ENCODE measurements at regions not wholly inside any gene's neighbourhood (a gene's known extent, or its start where the extent isn't known, plus 50 kb on each side); places are given as distances from the start of the nearest gene placed in this dataset.

DNA sequence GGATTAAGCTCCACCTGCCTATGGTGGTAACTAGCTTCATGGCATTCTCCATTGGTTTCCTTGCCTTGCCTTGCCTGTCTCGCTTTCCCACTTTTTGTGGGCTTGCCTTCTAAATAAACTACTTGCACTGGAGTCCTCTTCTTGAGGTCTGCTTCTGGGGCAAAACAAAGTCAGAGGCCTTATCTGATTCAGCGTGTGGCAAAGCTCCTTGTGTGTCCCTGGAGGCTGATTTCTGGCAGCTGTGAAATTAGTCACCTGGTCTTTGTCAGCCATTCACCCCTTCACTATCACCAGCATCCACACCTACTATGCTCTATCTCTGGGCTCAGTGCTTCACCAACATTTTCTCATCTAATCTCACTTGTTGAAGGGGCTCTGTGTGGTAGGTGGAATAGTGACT lies 176.2 kb downstream of the SEC61B start:
- Histone ChIP-seq H2BK5ac (ENCODE audit: insufficient read length, low read length) (no peak overlapping the region), H3K23me2 (ENCODE audit: insufficient read length, low read depth, low read length, poor library complexity, severe bottlenecking) (no peaks in the 10 kb centered on the region), H3K79me1 (ENCODE audit: insufficient read depth, low read depth, low read length, poor library complexity, severe bottlenecking) (no peaks in the 10 kb centered on the region), H2AFZ (ENCODE audit: low read length) (no peak overlapping the region), H4K20me1 (ENCODE audit: control insufficient read depth, insufficient read depth, insufficient read length) (no peaks in the 10 kb centered on the region), H3K27ac (ENCODE audit: insufficient read length, low read depth, low read length) (no peak overlapping the region), H3K14ac (ENCODE audit: insufficient read depth, low read length) (no peak overlapping the region), H3K79me2 (ENCODE audit: insufficient read depth, low read length) (no peaks in the 10 kb centered on the region), H3K18ac (ENCODE audit: insufficient read length, low read depth, low read length) (no peak overlapping the region), H4K91ac (ENCODE audit: insufficient read length, low read depth, low read length) (no peak overlapping the region), H3T11ph (ENCODE audit: low read length) (no peak overlapping the region), H2BK15ac (ENCODE audit: low read depth, low read length) (no peak overlapping the region), H3K23ac (ENCODE audit: insufficient read length, low read depth, low read length) (no peak overlapping the region), H3K9me3 (ENCODE audit: control insufficient read depth, low read depth, low read length) (no peaks in the 10 kb centered on the region), H3K9ac (ENCODE audit: extremely low read depth, insufficient read length, low read length) (no peak overlapping the region), H2BK12ac (ENCODE audit: insufficient read length, low read depth, low read length) (no peak overlapping the region), H4K5ac (ENCODE audit: insufficient read length, low read depth, low read length) (no peak overlapping the region), H2AK5ac (ENCODE audit: insufficient read length, low read length) (no peak overlapping the region), H4K8ac (replicated peaks; ENCODE audit: insufficient read length, low read depth, low read length) (no peak overlapping the region), H3K27me3 (ENCODE audit: insufficient read depth, low read length) (no peaks in the 10 kb centered on the region), H3K4me2 (ENCODE audit: insufficient read depth, insufficient read length, low read length) (no peak overlapping the region), H2BK120ac (ENCODE audit: low read depth, low read length, poor library complexity, severe bottlenecking) (no peak overlapping the region), H3K4ac (ENCODE audit: low read depth, low read length) (no peak overlapping the region), H3K4me1 (ENCODE audit: insufficient read depth, low read length) (no peaks in the 10 kb centered on the region), H3K56ac (ENCODE audit: insufficient read length, low read depth, low read length) (no peak overlapping the region), H2BK20ac (ENCODE audit: low read depth, low read length, poor library complexity, severe bottlenecking) (no peak overlapping the region)
- Mint-ChIP-seq H3K9me3 (no peaks in the 10 kb centered on the region; a peak in 2 of 5 replicates), H3K4me3 (no peak overlapping the region), H3K27ac (no peak overlapping the region; a peak in 1 of 7 replicates), H3K4me1 (peaks cover 0 to 4% of the 10 kb centered on the region in 2 experiments; a peak in 1 of 4 replicates), H3K27me3 (ENCODE audit: low read depth) (no peaks in the 10 kb centered on the region; the same call in 1 of the 2 replicates), H3K36me3 (ENCODE audit: insufficient read depth in 1 of 3, low read depth in 3 of 3) (no peaks in the 10 kb centered on the region)
- TF ChIP-seq, protein P1, sequence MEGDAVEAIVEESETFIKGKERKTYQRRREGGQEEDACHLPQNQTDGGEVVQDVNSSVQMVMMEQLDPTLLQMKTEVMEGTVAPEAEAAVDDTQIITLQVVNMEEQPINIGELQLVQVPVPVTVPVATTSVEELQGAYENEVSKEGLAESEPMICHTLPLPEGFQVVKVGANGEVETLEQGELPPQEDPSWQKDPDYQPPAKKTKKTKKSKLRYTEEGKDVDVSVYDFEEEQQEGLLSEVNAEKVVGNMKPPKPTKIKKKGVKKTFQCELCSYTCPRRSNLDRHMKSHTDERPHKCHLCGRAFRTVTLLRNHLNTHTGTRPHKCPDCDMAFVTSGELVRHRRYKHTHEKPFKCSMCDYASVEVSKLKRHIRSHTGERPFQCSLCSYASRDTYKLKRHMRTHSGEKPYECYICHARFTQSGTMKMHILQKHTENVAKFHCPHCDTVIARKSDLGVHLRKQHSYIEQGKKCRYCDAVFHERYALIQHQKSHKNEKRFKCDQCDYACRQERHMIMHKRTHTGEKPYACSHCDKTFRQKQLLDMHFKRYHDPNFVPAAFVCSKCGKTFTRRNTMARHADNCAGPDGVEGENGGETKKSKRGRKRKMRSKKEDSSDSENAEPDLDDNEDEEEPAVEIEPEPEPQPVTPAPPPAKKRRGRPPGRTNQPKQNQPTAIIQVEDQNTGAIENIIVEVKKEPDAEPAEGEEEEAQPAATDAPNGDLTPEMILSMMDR (conservative IDR thresholded peaks at IDR 0.05): no peak
- no CpG with 5 or more reads among the region's 2 CpGs for WGBS (ENCODE audit: extremely low coverage, insufficient read length, low lambda C conversion rate)
- DNase-seq: no peak
